Astrocyte of the cerebellum (primary cell): ENCODE measurements at regions not wholly inside any gene's neighbourhood (a gene's known extent, or its start where the extent isn't known, plus 50 kb on each side); places are given as distances from the start of the nearest gene placed in this dataset.

ENCODE experiments used
- DNase-seq: peaks from one replicate; pipeline ENCODE4 v3.0.0-alpha.2; 2011; ENCODE audit warnings: low read depth
- H3K4me3 ChIP-seq: 2 replicates; pipeline ENCODE4 v1.5.1; 2011; ENCODE audit warnings: mild to moderate bottlenecking, low read depth, low read length, moderate library complexity
- CTCF ChIP-seq: IDR thresholded peaks from 2 replicates; pipeline ENCODE4 v1.5.1; 2012; ENCODE audit warnings: low read length, low read depth, moderate library complexity, mild to moderate bottlenecking; ENCODE audit errors: missing control alignments
- in situ Hi-C: cut with HindIII; loops from 2 replicates; pipeline ENCODE4 v1.10.0; 2017; ENCODE audit warnings: low sequenced_read_pairs

GRCh38 chr3:103499132-103499900 is 1064.5 kb downstream of the ZPLD1 start:
- DNase-seq = peak; percentile 74
- H3K4me3 ChIP-seq = no peak overlapping the region
- in situ Hi-C loops = no loop called here
- TF ChIP-seq CTCF = no peak

- in situ Hi-C loops = no loop called here
- H3K4me3 ChIP-seq = no peak overlapping the region
- TF ChIP-seq CTCF = no peak
- DNase-seq = no peak
Measured at GRCh38 chr3:103499967-103500366, 1065.2 kb downstream of the ZPLD1 start.

- in situ Hi-C loops = no loop called here
- DNase-seq = no peak
- no peak for TF ChIP-seq CTCF
Measured at GRCh38 chr3:103510760-103511159, 1075.9 kb downstream of the ZPLD1 start.

GRCh38 chr3:103511891-103512290 is 1077.1 kb downstream of the ZPLD1 start:
- no peak for DNase-seq
- in situ Hi-C loops = no loop called here
- TF ChIP-seq CTCF = no peak
- H3K4me3 ChIP-seq = no peak overlapping the region

More at GRCh38 chr3:103510760-103511159, 1075.9 kb downstream of the ZPLD1 start:
- no peak overlapping the region for H3K4me3 ChIP-seq

- TF ChIP-seq CTCF = no peak
- in situ Hi-C loops = no loop called here
- no peak overlapping the region for H3K4me3 ChIP-seq
- DNase-seq = no peak
Measured at GRCh38 chr3:103512595-103512994, 1077.8 kb downstream of the ZPLD1 start.

GRCh38 chr3:103513003-103513402 is 1078.2 kb downstream of the ZPLD1 start:
- H3K4me3 ChIP-seq = no peak overlapping the region
- TF ChIP-seq CTCF = no peak
- in situ Hi-C loops = no loop called here
- no peak for DNase-seq
